HEK293 (cell line): ENCODE measurements at regions not wholly inside any gene's neighbourhood (a gene's known extent, or its start where the extent isn't known, plus 50 kb on each side); places are given as distances from the start of the nearest gene placed in this dataset.
"Not testable (repeated sequence)": the region's sequence is repeated elsewhere in the genome, so short reads cannot be mapped to it uniquely, and the experiment has no call there.

Source experiments
- PATZ1 ChIP-seq: fragments of 450-650 bp; formaldehyde crosslinking; IDR thresholded peaks from 2 replicates; pipeline ENCODE4 v1.5.1; 2016; ENCODE audit warnings: missing biosample characterization, missing genetic modification characterization
- TCF7L2 ChIP-seq: IDR thresholded peaks from 2 replicates; pipeline ENCODE4 v1.6.1; 2011; ENCODE audit warnings: low read depth, mild to moderate bottlenecking, inconsistent platforms, low read length, moderate library complexity, borderline replicate concordance
- ZNF423 ChIP-seq: fragments of 450-650 bp; formaldehyde crosslinking; IDR thresholded peaks from 2 replicates; pipeline ENCODE4 v1.5.1; 2016; ENCODE audit warnings: missing biosample characterization, missing genetic modification characterization
- TF ChIP-seq, protein P1 (sequence below): fragments of 450-650 bp; formaldehyde crosslinking; IDR thresholded peaks from 2 replicates; pipeline ENCODE4 v1.5.1; 2016; ENCODE audit warnings: missing biosample characterization, missing genetic modification characterization

- TF ChIP-seq, protein P1, sequence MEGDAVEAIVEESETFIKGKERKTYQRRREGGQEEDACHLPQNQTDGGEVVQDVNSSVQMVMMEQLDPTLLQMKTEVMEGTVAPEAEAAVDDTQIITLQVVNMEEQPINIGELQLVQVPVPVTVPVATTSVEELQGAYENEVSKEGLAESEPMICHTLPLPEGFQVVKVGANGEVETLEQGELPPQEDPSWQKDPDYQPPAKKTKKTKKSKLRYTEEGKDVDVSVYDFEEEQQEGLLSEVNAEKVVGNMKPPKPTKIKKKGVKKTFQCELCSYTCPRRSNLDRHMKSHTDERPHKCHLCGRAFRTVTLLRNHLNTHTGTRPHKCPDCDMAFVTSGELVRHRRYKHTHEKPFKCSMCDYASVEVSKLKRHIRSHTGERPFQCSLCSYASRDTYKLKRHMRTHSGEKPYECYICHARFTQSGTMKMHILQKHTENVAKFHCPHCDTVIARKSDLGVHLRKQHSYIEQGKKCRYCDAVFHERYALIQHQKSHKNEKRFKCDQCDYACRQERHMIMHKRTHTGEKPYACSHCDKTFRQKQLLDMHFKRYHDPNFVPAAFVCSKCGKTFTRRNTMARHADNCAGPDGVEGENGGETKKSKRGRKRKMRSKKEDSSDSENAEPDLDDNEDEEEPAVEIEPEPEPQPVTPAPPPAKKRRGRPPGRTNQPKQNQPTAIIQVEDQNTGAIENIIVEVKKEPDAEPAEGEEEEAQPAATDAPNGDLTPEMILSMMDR (tag by site-specific recombination), result not testable (repeated sequence)
- TF ChIP-seq ZNF423 (tag by site-specific recombination); TCF7L2; PATZ1: not testable (repeated sequence)
Measured at GRCh38 chr5:87199246-87199645, 68.4 kb upstream of the RASA1 start.
